Caco-2 (cell line): ENCODE measurements at regions not wholly inside any gene's neighbourhood (a gene's known extent, or its start where the extent isn't known, plus 50 kb on each side); places are given as distances from the start of the nearest gene placed in this dataset.

ENCODE experiments used
- BruUV-seq: library from RNA; stranded (reverse); fragments of 400-500 nt; replicated peaks from 2 replicates; lab custom pipeline; 2021; lab: Mats Ljungman, UMichigan
- CTCF ChIA-PET: fragments of 300-600 bp; sonication (Branson Sonifier 250); formaldehyde crosslinking; loops from one replicate; lab custom pipeline; 2022; ENCODE audit warnings: antibody characterized with exemption; lab: Charles Lee
- POLR2A ChIA-PET: fragments of 300-600 bp; sonication (Branson Sonifier 250); formaldehyde crosslinking; loops from one replicate; lab custom pipeline; 2022; ENCODE audit warnings: antibody characterized with exemption; lab: Charles Lee
- DNase-seq, 2 experiments: peaks; one replicate each; pipeline versions ENCODE4 v3.0.0 to v3.0.0-alpha.2; 2020 to 2022
- H3K27me3 ChIP-seq: replicated peaks from 2 replicates; pipeline ENCODE4 v1.6.0; 2011; ENCODE audit warnings: low read length; ENCODE audit not compliant: control insufficient read depth, insufficient read depth
- H3K36me3 ChIP-seq: 2 replicates; pipeline ENCODE4 v1.5.1; 2011; ENCODE audit warnings: low read length; ENCODE audit not compliant: control insufficient read depth, insufficient read depth
- H3K4me1 ChIP-seq: fragments of 250-450 bp; sonication (Bioruptor Pico); 2 replicates; pipeline ENCODE4 v1.5.1; 2020; ENCODE audit warnings: mild to moderate bottlenecking
- H3K4me3 ChIP-seq: 2 replicates; pipeline ENCODE4 v1.5.1; 2011; ENCODE audit warnings: low read depth, mild to moderate bottlenecking, control low read depth, low read length
- H3K9me3 ChIP-seq: fragments of 250-450 bp; sonication (Bioruptor Pico); 2 replicates; pipeline ENCODE4 v1.5.1; 2020; ENCODE audit warnings: mild to moderate bottlenecking, moderate library complexity
- H3K27ac Mint-ChIP-seq: one replicate; pipeline ENCODE4 v1.8.0; 2022; ENCODE audit warnings: mixed read lengths; ENCODE audit not compliant: unreplicated experiment
- H3K27me3 Mint-ChIP-seq: one replicate; pipeline ENCODE4 v1.8.0; 2022; ENCODE audit warnings: mixed read lengths; ENCODE audit not compliant: insufficient read depth, unreplicated experiment
- H3K36me3 Mint-ChIP-seq: one replicate; pipeline ENCODE4 v1.8.0; 2022; ENCODE audit warnings: mild to moderate bottlenecking, mixed read lengths; ENCODE audit not compliant: insufficient read depth, unreplicated experiment
- H3K4me1 Mint-ChIP-seq: one replicate; pipeline ENCODE4 v1.8.0; 2022; ENCODE audit warnings: low read depth, mixed read lengths; ENCODE audit not compliant: unreplicated experiment
- H3K4me3 Mint-ChIP-seq: one replicate; pipeline ENCODE4 v1.8.0; 2022; ENCODE audit warnings: mild to moderate bottlenecking, moderate library complexity, mixed read lengths; ENCODE audit not compliant: unreplicated experiment
- H3K9me3 Mint-ChIP-seq: one replicate; pipeline ENCODE4 v1.8.0; 2022; ENCODE audit warnings: mixed read lengths; ENCODE audit not compliant: unreplicated experiment
- CTCF ChIP-seq, 2 experiments: fragments of 200-600 bp in 1 of 2; IDR thresholded peaks; 1 replicate in 1 of 2; 2 replicates in 1 of 2; pipeline versions ENCODE4 v1.5.1 to v1.8.0; 2011 to 2022; ENCODE audit warnings: antibody characterized with exemption in 1 of 2, control low read depth in 1 of 2, inconsistent platforms in 1 of 2, low read depth in 1 of 2, low read length in 1 of 2, mild to moderate bottlenecking in 1 of 2, moderate library complexity in 1 of 2; ENCODE audit not compliant: insufficient read depth in 1 of 2, severe bottlenecking in 1 of 2, unreplicated experiment in 1 of 2
- intact Hi-C: fragments of 100-400 bp; cut with micrococcal nuclease; formaldehyde crosslinking; loops from one replicate; pipeline ENCODE4 v1.10.0; 2022; ENCODE audit not compliant: unreplicated experiment

- intact Hi-C loops = no loop called here
- peaks cover under 1% of the 10 kb centered on the region for H3K27me3 Mint-ChIP-seq
- POLR2A ChIA-PET = no interaction called here
- CTCF ChIA-PET = no interaction called here
- no peak for TF ChIP-seq CTCF (IDR thresholded peaks at IDR 0.05; ENCODE audit: insufficient read depth in 1 of 2, low read depth in 1 of 2, low read length in 1 of 2, severe bottlenecking in 1 of 2, unreplicated experiment in 1 of 2)
- Histone ChIP-seq H3K27me3 (no peaks in the 10 kb centered on the region), H3K9me3 (no peaks in the 10 kb centered on the region), H3K4me1 (no peaks in the 10 kb centered on the region), H3K4me3 (no peak overlapping the region), H3K36me3 (no peaks in the 10 kb centered on the region)
- no peak overlapping the region for H3K4me3 Mint-ChIP-seq
- no peak overlapping the region for H3K27ac Mint-ChIP-seq
- H3K9me3 Mint-ChIP-seq = no peaks in the 10 kb centered on the region
- no peaks in the 10 kb centered on the region for H3K4me1 Mint-ChIP-seq
- DNase-seq = no peak
- no TSS peak for BruUV-seq
- no peaks in the 10 kb centered on the region for H3K36me3 Mint-ChIP-seq
Observed at GRCh38 chr18:11429876-11430275, 179.5 kb upstream of the SLC35G4 start.

GRCh38 chr18:11425211-11425610, 184.2 kb upstream of the SLC35G4 start:
- Histone ChIP-seq H3K9me3 (no peaks in the 10 kb centered on the region), H3K4me3 (no peak overlapping the region), H3K36me3 (no peaks in the 10 kb centered on the region), H3K4me1 (no peaks in the 10 kb centered on the region), H3K27me3 (no peaks in the 10 kb centered on the region)
- H3K27ac Mint-ChIP-seq = no peak overlapping the region
- DNase-seq = no peak
- CTCF ChIA-PET = no interaction called here
- TF ChIP-seq CTCF (IDR thresholded peaks at IDR 0.05; ENCODE audit: insufficient read depth in 1 of 2, low read depth in 1 of 2, low read length in 1 of 2, severe bottlenecking in 1 of 2, unreplicated experiment in 1 of 2) = no peak
- intact Hi-C loops = no loop called here
- H3K36me3 Mint-ChIP-seq = no peaks in the 10 kb centered on the region
- no peaks in the 10 kb centered on the region for H3K27me3 Mint-ChIP-seq
- BruUV-seq = no TSS peak
- no peaks in the 10 kb centered on the region for H3K4me1 Mint-ChIP-seq
- H3K4me3 Mint-ChIP-seq = no peak overlapping the region
- no peaks in the 10 kb centered on the region for H3K9me3 Mint-ChIP-seq
- POLR2A ChIA-PET = no interaction called here

GRCh38 chr18:11419338-11419737, 190.1 kb upstream of the SLC35G4 start:
- Mint-ChIP-seq H3K27ac (no peak overlapping the region), H3K36me3 (no peaks in the 10 kb centered on the region), H3K4me1 (no peaks in the 10 kb centered on the region), H3K9me3 (no peaks in the 10 kb centered on the region), H3K4me3 (no peak overlapping the region), H3K27me3 (no peaks in the 10 kb centered on the region)
- H3K9me3 ChIP-seq = no peaks in the 10 kb centered on the region
- no peaks in the 10 kb centered on the region for H3K27me3 ChIP-seq
- BruUV-seq = no TSS peak
- H3K36me3 ChIP-seq = no peaks in the 10 kb centered on the region
- H3K4me1 ChIP-seq = no peaks in the 10 kb centered on the region
- no peak for TF ChIP-seq CTCF (IDR thresholded peaks at IDR 0.05; ENCODE audit: insufficient read depth in 1 of 2, low read depth in 1 of 2, low read length in 1 of 2, severe bottlenecking in 1 of 2, unreplicated experiment in 1 of 2)
- intact Hi-C loops = no loop called here
- ChIA-PET POLR2A (no interaction called here), CTCF (no interaction called here)
- no peak overlapping the region for H3K4me3 ChIP-seq
- no peak for DNase-seq
